ENCODE measurements at regions not wholly inside any gene's neighbourhood (a gene's known extent, or its start where the extent isn't known, plus 50 kb on each side); places are given as distances from the start of the nearest gene placed in this dataset.

- Histone ChIP-seq H3K4me3 (no peak overlapping the region), H3K36me3 (no peaks in the 10 kb centered on the region), H3K27ac (no peak overlapping the region), H3K27me3 (no peaks in the 10 kb centered on the region), H3K9me3 (no peaks in the 10 kb centered on the region), H3K4me1 (no peaks in the 10 kb centered on the region)
- intact Hi-C loops (cut with DNase I; ENCODE audit: low total_unique reads) = no loop called here
- TF ChIP-seq CTCF (IDR thresholded peaks at IDR 0.05) = no peak
- no peak for DNase-seq
Measured at GRCh38 chr6:71592643-71593042, 293.7 kb upstream of the RIMS1 start.

- no peak overlapping the region for H3K4me3 ChIP-seq
- H3K9me3 ChIP-seq = no peaks in the 10 kb centered on the region
- H3K27ac ChIP-seq = no peak overlapping the region
- H3K36me3 ChIP-seq = no peaks in the 10 kb centered on the region
- DNase-seq = no peak
- H3K27me3 ChIP-seq = no peaks in the 10 kb centered on the region
- TF ChIP-seq CTCF (IDR thresholded peaks at IDR 0.05) = no peak
- intact Hi-C loops (cut with DNase I; ENCODE audit: low total_unique reads) = no loop called here
- H3K4me1 ChIP-seq = peaks cover 0 to 19% (median 8%) of the 10 kb centered on the region in 4 donors
Measured at GRCh38 chr6:71599359-71599758, 287.0 kb upstream of the RIMS1 start.

- intact Hi-C loops (cut with DNase I; ENCODE audit: low total_unique reads) = no loop called here
- no peaks in the 10 kb centered on the region for H3K9me3 ChIP-seq
- no peaks in the 10 kb centered on the region for H3K36me3 ChIP-seq
- TF ChIP-seq CTCF (IDR thresholded peaks at IDR 0.05) = no peak
- no peak overlapping the region for H3K4me3 ChIP-seq
- no peaks in the 10 kb centered on the region for H3K27me3 ChIP-seq
- no peak for DNase-seq
- H3K27ac ChIP-seq = no peak overlapping the region
- H3K4me1 ChIP-seq = peaks cover 0 to 19% (median 8%) of the 10 kb centered on the region in 4 donors
Measured at GRCh38 chr6:71602385-71603007, 283.9 kb upstream of the RIMS1 start.

- Histone ChIP-seq H3K9me3 (no peaks in the 10 kb centered on the region), H3K4me3 (no peak overlapping the region), H3K36me3 (no peaks in the 10 kb centered on the region), H3K27ac (no peak overlapping the region), H3K4me1 (peaks cover 0 to 19% (median 8%) of the 10 kb centered on the region in 4 donors), H3K27me3 (no peaks in the 10 kb centered on the region)
- intact Hi-C loops (cut with DNase I; ENCODE audit: low total_unique reads) = no loop called here
- DNase-seq = no peak
- no peak for TF ChIP-seq CTCF (IDR thresholded peaks at IDR 0.05)
Measured at GRCh38 chr6:71603021-71603420, 283.3 kb upstream of the RIMS1 start.

- TF ChIP-seq CTCF (IDR thresholded peaks at IDR 0.05) = no peak
- DNase-seq = no peak
- intact Hi-C loops (cut with DNase I; ENCODE audit: low total_unique reads) = no loop called here
- Histone ChIP-seq H3K4me3 (no peak overlapping the region), H3K27ac (no peak overlapping the region), H3K36me3 (no peaks in the 10 kb centered on the region), H3K4me1 (no peaks in the 10 kb centered on the region), H3K27me3 (no peaks in the 10 kb centered on the region), H3K9me3 (no peaks in the 10 kb centered on the region)
Measured at GRCh38 chr6:71608646-71609045, 277.7 kb upstream of the RIMS1 start.

- H3K4me3 ChIP-seq = no peak overlapping the region
- no peaks in the 10 kb centered on the region for H3K27me3 ChIP-seq
- H3K4me1 ChIP-seq = no peaks in the 10 kb centered on the region
- no peaks in the 10 kb centered on the region for H3K36me3 ChIP-seq
- no peaks in the 10 kb centered on the region for H3K9me3 ChIP-seq
- no peak for TF ChIP-seq CTCF (IDR thresholded peaks at IDR 0.05)
- no peak overlapping the region for H3K27ac ChIP-seq
- no peak for DNase-seq
- intact Hi-C loops (cut with DNase I; ENCODE audit: low total_unique reads) = loop anchor here (10.0 kb wide), 1 partner anchor 465 kb away; no protein-coding TSS in a partner anchor
Measured at GRCh38 chr6:71619836-71620235, 266.5 kb upstream of the RIMS1 start.

All from tibial artery (tissue), 4 donors.